SKM-1 treated with dmso at 0.1 percent for 144 hours (cell line): ENCODE measurements at regions not wholly inside any gene's neighbourhood (a gene's known extent, or its start where the extent isn't known, plus 50 kb on each side); places are given as distances from the start of the nearest gene placed in this dataset.

Source experiments
- DNase-seq: peaks from one replicate; lab custom pipeline; 2025; ENCODE audit not compliant: unreplicated experiment; lab: John Stamatoyannopoulos, UW

- DNase-seq = no peak
Measured at GRCh38 chr5:167786871-167787578, 504.4 kb upstream of the WWC1 start.

- DNase-seq = no peak
Measured at GRCh38 chr5:167790045-167790444, 501.4 kb upstream of the WWC1 start.

- no peak for DNase-seq
Measured at GRCh38 chr5:167790462-167791260, 500.8 kb upstream of the WWC1 start.

- DNase-seq = no peak
Measured at GRCh38 chr5:167792514-167792913, 498.9 kb upstream of the WWC1 start.

GRCh38 chr5:167793700-167794099 lies 497.7 kb upstream of the WWC1 start:
- DNase-seq = no peak

GRCh38 chr5:167794121-167794520 lies 497.3 kb upstream of the WWC1 start:
- DNase-seq = no peak

GRCh38 chr5:167796672-167797071 lies 494.8 kb upstream of the WWC1 start:
- DNase-seq = no peak

GRCh38 chr5:167797933-167798332 lies 493.5 kb upstream of the WWC1 start:
- no peak for DNase-seq

GRCh38 chr5:167798448-167798847 lies 493.0 kb upstream of the WWC1 start:
- DNase-seq = no peak

- DNase-seq = no peak
Measured at GRCh38 chr5:167800427-167800826, 491.0 kb upstream of the WWC1 start.

GRCh38 chr5:167801999-167802398 lies 489.4 kb upstream of the WWC1 start:
- DNase-seq = no peak

GRCh38 chr5:167802755-167803431 lies 488.6 kb upstream of the WWC1 start:
- no peak for DNase-seq

- DNase-seq = no peak
Measured at GRCh38 chr5:167804512-167805220, 486.8 kb upstream of the WWC1 start.

GRCh38 chr5:167810573-167810972 lies 480.9 kb upstream of the WWC1 start:
- DNase-seq = no peak

GRCh38 chr5:167812871-167813270 lies 478.6 kb upstream of the WWC1 start:
- DNase-seq = no peak

- no peak for DNase-seq
Measured at GRCh38 chr5:167813389-167813788, 478.1 kb upstream of the WWC1 start.

GRCh38 chr5:167814040-167814439 lies 477.4 kb upstream of the WWC1 start:
- DNase-seq = no peak

- DNase-seq = no peak
Measured at GRCh38 chr5:167814828-167815227, 476.6 kb upstream of the WWC1 start.

- DNase-seq = peak; percentile 44
Measured at GRCh38 chr5:167816354-167816753, 475.1 kb upstream of the WWC1 start.

GRCh38 chr5:167816864-167817263 lies 474.6 kb upstream of the WWC1 start:
- no peak for DNase-seq

- no peak for DNase-seq
Measured at GRCh38 chr5:167819406-167819805, 472.0 kb upstream of the WWC1 start.
